Liver (tissue), 3 donors: ENCODE measurements at regions not wholly inside any gene's neighbourhood (a gene's known extent, or its start where the extent isn't known, plus 50 kb on each side); places are given as distances from the start of the nearest gene placed in this dataset.

Experiments used
- EGR1 ChIP-seq, 2 donors: IDR thresholded peaks; 2 replicates each; pipeline ENCODE4 v1.6.1; 2016 to 2018; ENCODE audit warnings: antibody characterized with exemption in 2 of 2, low read depth in 2 of 2
- GABPA ChIP-seq, 2 donors: IDR thresholded peaks in 1 of 2; conservative IDR thresholded peaks in 1 of 2; 2 replicates each; pipeline ENCODE4 v1.6.1; 2016; ENCODE audit warnings: antibody characterized with exemption in 2 of 2, mild to moderate bottlenecking in 1 of 2, moderate library complexity in 1 of 2
- JUND ChIP-seq, 2 donors: IDR thresholded peaks; 2 replicates each; pipeline ENCODE4 v1.6.1; 2016; ENCODE audit warnings: antibody characterized with exemption in 2 of 2
- NR2F2 ChIP-seq: IDR thresholded peaks from 2 replicates; pipeline ENCODE4 v1.6.1; 2016; ENCODE audit warnings: antibody characterized with exemption
- RAD21 ChIP-seq, 2 donors: IDR thresholded peaks; 2 replicates each; pipeline ENCODE4 v1.6.1; 2016; ENCODE audit warnings: antibody characterized with exemption in 2 of 2, mild to moderate bottlenecking in 2 of 2
- SP1 ChIP-seq: IDR thresholded peaks from 2 replicates; pipeline ENCODE4 v1.6.1; 2018; ENCODE audit warnings: antibody characterized with exemption, mild to moderate bottlenecking
- TAF1 ChIP-seq: conservative IDR thresholded peaks from 2 replicates; pipeline ENCODE4 v1.6.1; 2016; ENCODE audit warnings: antibody characterized with exemption, mild to moderate bottlenecking
- YY1 ChIP-seq: IDR thresholded peaks from 2 replicates; pipeline ENCODE4 v1.6.1; 2016; ENCODE audit warnings: antibody characterized with exemption, mild to moderate bottlenecking
- TF ChIP-seq, protein P1 (sequence below): fragments of 150-350 bp; IDR thresholded peaks from 2 replicates; pipeline ENCODE4 v1.5.1; 2017; ENCODE audit warnings: improper control_type of control experiment, low read depth, low read length; ENCODE audit not compliant: missing input control
- TF ChIP-seq, protein P2 (sequence below): IDR thresholded peaks from 2 replicates; pipeline ENCODE4 v1.6.1; 2016; ENCODE audit warnings: antibody characterized with exemption, mild to moderate bottlenecking
- TF ChIP-seq, protein P3 (sequence below): IDR thresholded peaks from 2 replicates; pipeline ENCODE4 v1.6.1; 2016; ENCODE audit warnings: antibody characterized with exemption
- TF ChIP-seq, protein P4 (sequence below): IDR thresholded peaks from 2 replicates; pipeline ENCODE4 v1.6.1; 2016; ENCODE audit warnings: antibody characterized with exemption
- donor health status: healthy.
- donor health status: healthy.

DNA sequence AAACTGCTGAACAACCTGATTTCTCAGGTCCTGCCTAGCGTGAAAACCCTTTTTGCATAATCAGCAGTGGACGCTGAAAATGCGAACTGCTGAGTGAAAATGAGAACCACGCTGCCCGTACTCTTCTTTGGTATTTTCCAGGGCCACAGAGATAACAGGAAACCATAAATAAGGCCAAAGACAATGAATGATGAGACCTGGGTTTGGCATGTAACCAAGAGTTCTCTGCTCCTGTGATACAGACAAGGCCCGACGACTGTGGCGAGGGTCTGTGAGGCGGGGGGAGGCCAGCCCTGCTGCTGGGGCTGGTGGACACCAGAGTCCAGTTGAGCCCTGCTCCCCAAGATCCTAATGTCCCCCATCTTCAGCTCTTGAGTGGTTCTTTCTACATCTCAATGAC, 236.0 kb downstream of the WDR11 start:
- TF ChIP-seq, protein P1, sequence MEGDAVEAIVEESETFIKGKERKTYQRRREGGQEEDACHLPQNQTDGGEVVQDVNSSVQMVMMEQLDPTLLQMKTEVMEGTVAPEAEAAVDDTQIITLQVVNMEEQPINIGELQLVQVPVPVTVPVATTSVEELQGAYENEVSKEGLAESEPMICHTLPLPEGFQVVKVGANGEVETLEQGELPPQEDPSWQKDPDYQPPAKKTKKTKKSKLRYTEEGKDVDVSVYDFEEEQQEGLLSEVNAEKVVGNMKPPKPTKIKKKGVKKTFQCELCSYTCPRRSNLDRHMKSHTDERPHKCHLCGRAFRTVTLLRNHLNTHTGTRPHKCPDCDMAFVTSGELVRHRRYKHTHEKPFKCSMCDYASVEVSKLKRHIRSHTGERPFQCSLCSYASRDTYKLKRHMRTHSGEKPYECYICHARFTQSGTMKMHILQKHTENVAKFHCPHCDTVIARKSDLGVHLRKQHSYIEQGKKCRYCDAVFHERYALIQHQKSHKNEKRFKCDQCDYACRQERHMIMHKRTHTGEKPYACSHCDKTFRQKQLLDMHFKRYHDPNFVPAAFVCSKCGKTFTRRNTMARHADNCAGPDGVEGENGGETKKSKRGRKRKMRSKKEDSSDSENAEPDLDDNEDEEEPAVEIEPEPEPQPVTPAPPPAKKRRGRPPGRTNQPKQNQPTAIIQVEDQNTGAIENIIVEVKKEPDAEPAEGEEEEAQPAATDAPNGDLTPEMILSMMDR, result no peak
- TF ChIP-seq, protein P2, sequence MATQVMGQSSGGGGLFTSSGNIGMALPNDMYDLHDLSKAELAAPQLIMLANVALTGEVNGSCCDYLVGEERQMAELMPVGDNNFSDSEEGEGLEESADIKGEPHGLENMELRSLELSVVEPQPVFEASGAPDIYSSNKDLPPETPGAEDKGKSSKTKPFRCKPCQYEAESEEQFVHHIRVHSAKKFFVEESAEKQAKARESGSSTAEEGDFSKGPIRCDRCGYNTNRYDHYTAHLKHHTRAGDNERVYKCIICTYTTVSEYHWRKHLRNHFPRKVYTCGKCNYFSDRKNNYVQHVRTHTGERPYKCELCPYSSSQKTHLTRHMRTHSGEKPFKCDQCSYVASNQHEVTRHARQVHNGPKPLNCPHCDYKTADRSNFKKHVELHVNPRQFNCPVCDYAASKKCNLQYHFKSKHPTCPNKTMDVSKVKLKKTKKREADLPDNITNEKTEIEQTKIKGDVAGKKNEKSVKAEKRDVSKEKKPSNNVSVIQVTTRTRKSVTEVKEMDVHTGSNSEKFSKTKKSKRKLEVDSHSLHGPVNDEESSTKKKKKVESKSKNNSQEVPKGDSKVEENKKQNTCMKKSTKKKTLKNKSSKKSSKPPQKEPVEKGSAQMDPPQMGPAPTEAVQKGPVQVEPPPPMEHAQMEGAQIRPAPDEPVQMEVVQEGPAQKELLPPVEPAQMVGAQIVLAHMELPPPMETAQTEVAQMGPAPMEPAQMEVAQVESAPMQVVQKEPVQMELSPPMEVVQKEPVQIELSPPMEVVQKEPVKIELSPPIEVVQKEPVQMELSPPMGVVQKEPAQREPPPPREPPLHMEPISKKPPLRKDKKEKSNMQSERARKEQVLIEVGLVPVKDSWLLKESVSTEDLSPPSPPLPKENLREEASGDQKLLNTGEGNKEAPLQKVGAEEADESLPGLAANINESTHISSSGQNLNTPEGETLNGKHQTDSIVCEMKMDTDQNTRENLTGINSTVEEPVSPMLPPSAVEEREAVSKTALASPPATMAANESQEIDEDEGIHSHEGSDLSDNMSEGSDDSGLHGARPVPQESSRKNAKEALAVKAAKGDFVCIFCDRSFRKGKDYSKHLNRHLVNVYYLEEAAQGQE, result no peak
- TF ChIP-seq EGR1 (IDR thresholded peaks at IDR 0.05; ENCODE audit: low read depth in 2 of 2) (no peak), NR2F2 (no peak), SP1 (no peak), TAF1 (no peak), YY1 (no peak), GABPA (IDR thresholded peaks at IDR 0.05 in 1 of 2, conservative IDR thresholded peaks at IDR 0.05 in 1 of 2) (no peak), JUND (IDR thresholded peaks at IDR 0.05) (no peak), RAD21 (IDR thresholded peaks at IDR 0.05) (no peak)
- TF ChIP-seq, protein P3, sequence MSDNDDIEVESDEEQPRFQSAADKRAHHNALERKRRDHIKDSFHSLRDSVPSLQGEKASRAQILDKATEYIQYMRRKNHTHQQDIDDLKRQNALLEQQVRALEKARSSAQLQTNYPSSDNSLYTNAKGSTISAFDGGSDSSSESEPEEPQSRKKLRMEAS, result no peak
- TF ChIP-seq, protein P4, sequence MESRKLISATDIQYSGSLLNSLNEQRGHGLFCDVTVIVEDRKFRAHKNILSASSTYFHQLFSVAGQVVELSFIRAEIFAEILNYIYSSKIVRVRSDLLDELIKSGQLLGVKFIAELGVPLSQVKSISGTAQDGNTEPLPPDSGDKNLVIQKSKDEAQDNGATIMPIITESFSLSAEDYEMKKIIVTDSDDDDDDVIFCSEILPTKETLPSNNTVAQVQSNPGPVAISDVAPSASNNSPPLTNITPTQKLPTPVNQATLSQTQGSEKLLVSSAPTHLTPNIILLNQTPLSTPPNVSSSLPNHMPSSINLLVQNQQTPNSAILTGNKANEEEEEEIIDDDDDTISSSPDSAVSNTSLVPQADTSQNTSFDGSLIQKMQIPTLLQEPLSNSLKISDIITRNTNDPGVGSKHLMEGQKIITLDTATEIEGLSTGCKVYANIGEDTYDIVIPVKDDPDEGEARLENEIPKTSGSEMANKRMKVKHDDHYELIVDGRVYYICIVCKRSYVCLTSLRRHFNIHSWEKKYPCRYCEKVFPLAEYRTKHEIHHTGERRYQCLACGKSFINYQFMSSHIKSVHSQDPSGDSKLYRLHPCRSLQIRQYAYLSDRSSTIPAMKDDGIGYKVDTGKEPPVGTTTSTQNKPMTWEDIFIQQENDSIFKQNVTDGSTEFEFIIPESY, result no peak
